Endothelial cell (in vitro differentiated cells): ENCODE measurements at regions not wholly inside any gene's neighbourhood (a gene's known extent, or its start where the extent isn't known, plus 50 kb on each side); places are given as distances from the start of the nearest gene placed in this dataset.

Source experiments
- DNase-seq: peaks from one replicate; pipeline ENCODE4 v3.0.0; 2021; ENCODE audit warnings: low spot score
- H3K27ac Mint-ChIP-seq: one replicate; pipeline ENCODE4 v1.8.0; 2021; ENCODE audit warnings: mixed read lengths, inconsistent platforms; ENCODE audit not compliant: unreplicated experiment
- H3K27me3 Mint-ChIP-seq: one replicate; pipeline ENCODE4 v1.8.0; 2021; ENCODE audit warnings: mild to moderate bottlenecking, moderate library complexity, mixed read lengths, inconsistent platforms; ENCODE audit not compliant: unreplicated experiment
- H3K36me3 Mint-ChIP-seq: one replicate; pipeline ENCODE4 v1.8.0; 2021; ENCODE audit warnings: mild to moderate bottlenecking, low read depth, mixed read lengths, inconsistent platforms; ENCODE audit not compliant: unreplicated experiment
- H3K4me1 Mint-ChIP-seq: one replicate; pipeline ENCODE4 v1.8.0; 2021; ENCODE audit warnings: mild to moderate bottlenecking, mixed read lengths, inconsistent platforms; ENCODE audit not compliant: unreplicated experiment
- H3K4me3 Mint-ChIP-seq: one replicate; pipeline ENCODE4 v1.8.0; 2021; ENCODE audit warnings: mild to moderate bottlenecking, mixed read lengths, inconsistent platforms; ENCODE audit not compliant: unreplicated experiment
- H3K9me3 Mint-ChIP-seq: one replicate; pipeline ENCODE4 v1.8.0; 2021; ENCODE audit warnings: mixed read lengths, inconsistent platforms; ENCODE audit not compliant: unreplicated experiment
- CTCF ChIP-seq: fragments of 200-600 bp; sonication (generic); IDR thresholded peaks from one replicate; pipeline ENCODE4 v1.5.0; 2021; ENCODE audit warnings: antibody characterized with exemption; ENCODE audit not compliant: unreplicated experiment

GRCh38 chr1:58397187-58397820 lies 149.2 kb downstream of the OMA1 start:
- no peak for DNase-seq
- Mint-ChIP-seq H3K4me1 (peaks cover 12% of the 10 kb centered on the region), H3K27ac (no peak overlapping the region), H3K27me3 (peaks cover 2% of the 10 kb centered on the region), H3K36me3 (no peaks in the 10 kb centered on the region), H3K4me3 (no peak overlapping the region), H3K9me3 (no peaks in the 10 kb centered on the region)
- TF ChIP-seq CTCF = no peak

- H3K9me3 Mint-ChIP-seq = no peaks in the 10 kb centered on the region
- H3K36me3 Mint-ChIP-seq = no peaks in the 10 kb centered on the region
- peaks cover 2% of the 10 kb centered on the region for H3K27me3 Mint-ChIP-seq
- DNase-seq = no peak
- H3K4me1 Mint-ChIP-seq = peaks cover 12% of the 10 kb centered on the region
- no peak for TF ChIP-seq CTCF
- no peak overlapping the region for H3K4me3 Mint-ChIP-seq
- H3K27ac Mint-ChIP-seq = no peak overlapping the region
Observed at GRCh38 chr1:58396150-58396549, 150.4 kb downstream of the OMA1 start.

- no peak overlapping the region for H3K4me3 Mint-ChIP-seq
- no peak for TF ChIP-seq CTCF
- H3K36me3 Mint-ChIP-seq = no peaks in the 10 kb centered on the region
- peak overlapping the region; percentile 64 for H3K27ac Mint-ChIP-seq
- no peaks in the 10 kb centered on the region for H3K9me3 Mint-ChIP-seq
- peak; percentile 8 for DNase-seq
- H3K27me3 Mint-ChIP-seq = peaks cover 2% of the 10 kb centered on the region
- peaks cover 12% of the 10 kb centered on the region for H3K4me1 Mint-ChIP-seq
Observed at GRCh38 chr1:58395355-58395754, 151.2 kb downstream of the OMA1 start.

DNA sequence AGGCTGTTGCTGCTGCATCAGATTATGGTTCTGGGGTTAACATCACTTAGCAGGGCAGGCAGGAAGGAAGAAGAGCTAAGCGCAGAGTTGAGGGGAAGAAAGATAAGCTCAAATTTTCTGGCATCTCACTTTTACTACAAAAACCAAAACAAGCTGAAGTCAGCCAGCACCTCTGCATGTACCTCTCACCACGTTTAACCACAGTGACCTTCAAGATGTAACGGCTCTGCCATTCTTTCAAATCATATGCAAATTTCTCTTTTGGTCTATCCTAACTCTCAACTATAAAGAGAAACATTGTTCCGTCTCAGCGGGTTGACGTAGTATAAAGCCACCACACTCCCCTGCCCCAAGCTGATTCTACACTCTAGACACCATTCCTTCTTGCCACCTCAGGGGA lies 154.4 kb downstream of the OMA1 start:
- Mint-ChIP-seq H3K27me3 (peaks cover 4% of the 10 kb centered on the region), H3K4me1 (peaks cover 12% of the 10 kb centered on the region), H3K27ac (no peak overlapping the region), H3K36me3 (no peaks in the 10 kb centered on the region), H3K4me3 (no peak overlapping the region), H3K9me3 (no peaks in the 10 kb centered on the region)
- no peak for TF ChIP-seq CTCF
- DNase-seq = no peak

DNA sequence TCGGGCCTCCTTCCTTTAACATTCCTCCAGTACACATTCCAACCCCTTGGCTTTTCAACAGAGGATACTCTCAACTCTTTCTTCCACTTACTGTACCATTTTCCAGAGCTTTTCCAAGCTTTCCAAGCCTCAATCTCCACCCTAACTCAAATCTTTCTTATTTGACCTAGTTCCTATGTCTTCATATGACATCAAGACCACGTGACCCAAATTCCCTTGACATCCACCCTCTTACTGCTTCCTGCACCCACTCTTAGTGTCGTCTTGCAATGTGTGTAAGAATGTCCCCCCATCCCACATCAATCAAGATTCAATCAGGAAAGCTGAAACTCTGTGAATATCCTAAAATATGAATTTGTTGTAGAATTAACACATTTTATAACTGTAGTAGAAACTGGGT lies 155.0 kb downstream of the OMA1 start:
- no peak for DNase-seq
- Mint-ChIP-seq H3K4me3 (no peak overlapping the region), H3K36me3 (no peaks in the 10 kb centered on the region), H3K27ac (no peak overlapping the region), H3K4me1 (peaks cover 12% of the 10 kb centered on the region), H3K9me3 (no peaks in the 10 kb centered on the region), H3K27me3 (peaks cover 4% of the 10 kb centered on the region)
- TF ChIP-seq CTCF = no peak
